Pulmonary artery endothelial cell (primary cell): ENCODE measurements at regions not wholly inside any gene's neighbourhood (a gene's known extent, or its start where the extent isn't known, plus 50 kb on each side); places are given as distances from the start of the nearest gene placed in this dataset.

Experiments used
- DNase-seq: peaks from one replicate; pipeline ENCODE4 v3.0.0-alpha.2; 2011; ENCODE audit warnings: low read depth, low spot score

GRCh38 chr6:48177786-48178185, 66.8 kb upstream of the PTCHD4 start:
- DNase-seq = no peak

- no peak for DNase-seq
These were observed 65.8 kb upstream of the PTCHD4 start for GRCh38 chr6:48176645-48177308.

GRCh38 chr6:48169635-48170034, 58.6 kb upstream of the PTCHD4 start:
- DNase-seq = no peak
